H9 (cell line): ENCODE measurements at regions not wholly inside any gene's neighbourhood (a gene's known extent, or its start where the extent isn't known, plus 50 kb on each side); places are given as distances from the start of the nearest gene placed in this dataset.

Experiments used
- DNase-seq: peaks from one replicate; pipeline ENCODE4 v3.0.0-alpha.2; 2017
- H2AFZ ChIP-seq: one replicate; pipeline ENCODE4 v1.6.1; 2013; ENCODE audit warnings: mild to moderate bottlenecking, low read length, control low read depth, moderate library complexity
- H2AK5ac ChIP-seq: 2 replicates; pipeline ENCODE4 v1.6.1; 2013; ENCODE audit warnings: low read length, control low read depth, mixed read lengths; ENCODE audit not compliant: insufficient read length
- H2BK120ac ChIP-seq: one replicate; pipeline ENCODE4 v1.6.1; 2013; ENCODE audit warnings: low read depth, mild to moderate bottlenecking, low read length, control low read depth, inconsistent platforms; ENCODE audit not compliant: poor library complexity, severe bottlenecking
- H2BK12ac ChIP-seq: 2 replicates; pipeline ENCODE4 v1.6.1; 2013; ENCODE audit warnings: low read length, control low read depth, mixed read lengths, low read depth; ENCODE audit not compliant: insufficient read length
- H2BK15ac ChIP-seq: 2 replicates; pipeline ENCODE4 v1.6.1; 2013; ENCODE audit warnings: low read depth, low read length, control low read depth
- H2BK20ac ChIP-seq: one replicate; pipeline ENCODE4 v1.6.1; 2013; ENCODE audit warnings: low read depth, mild to moderate bottlenecking, low read length, control low read depth, inconsistent platforms; ENCODE audit not compliant: poor library complexity, severe bottlenecking
- H2BK5ac ChIP-seq: 2 replicates; pipeline ENCODE4 v1.6.1; 2013; ENCODE audit warnings: low read length, control low read depth, mixed read lengths; ENCODE audit not compliant: insufficient read length
- H3K14ac ChIP-seq: 2 replicates; pipeline ENCODE4 v1.6.1; 2013; ENCODE audit warnings: low read length, control low read depth; ENCODE audit not compliant: insufficient read depth
- H3K18ac ChIP-seq: 2 replicates; pipeline ENCODE4 v1.6.1; 2013; ENCODE audit warnings: low read depth, mild to moderate bottlenecking, mixed read lengths, low read length, control low read depth; ENCODE audit not compliant: insufficient read length
- H3K23ac ChIP-seq: 2 replicates; pipeline ENCODE4 v1.6.1; 2013; ENCODE audit warnings: low read length, control low read depth, mixed read lengths, low read depth; ENCODE audit not compliant: insufficient read length
- H3K23me2 ChIP-seq: 2 replicates; pipeline ENCODE4 v1.6.1; 2013; ENCODE audit warnings: low read depth, mild to moderate bottlenecking, mixed read lengths, low read length, control low read depth; ENCODE audit not compliant: insufficient read length, poor library complexity, severe bottlenecking
- H3K27ac ChIP-seq: 2 replicates; pipeline ENCODE4 v1.5.1; 2013; ENCODE audit warnings: low read length, control low read depth, mixed read lengths, low read depth; ENCODE audit not compliant: insufficient read length
- H3K27me3 ChIP-seq: 2 replicates; pipeline ENCODE4 v1.6.1; 2013; ENCODE audit warnings: low read length, control low read depth, inconsistent platforms; ENCODE audit not compliant: insufficient read depth
- H3K4ac ChIP-seq: 2 replicates; pipeline ENCODE4 v1.6.1; 2013; ENCODE audit warnings: low read depth, mild to moderate bottlenecking, control low read depth, inconsistent platforms, low read length, moderate library complexity
- H3K4me1 ChIP-seq: 2 replicates; pipeline ENCODE4 v1.6.1; 2013; ENCODE audit warnings: low read length, control low read depth, inconsistent platforms; ENCODE audit not compliant: insufficient read depth
- H3K4me2 ChIP-seq: 2 replicates; pipeline ENCODE4 v1.6.1; 2013; ENCODE audit warnings: low read length, control low read depth, mixed read lengths; ENCODE audit not compliant: insufficient read length, insufficient read depth
- H3K56ac ChIP-seq: 2 replicates; pipeline ENCODE4 v1.6.1; 2013; ENCODE audit warnings: low read depth, mild to moderate bottlenecking, mixed read lengths, low read length, control low read depth; ENCODE audit not compliant: insufficient read length
- H3K79me1 ChIP-seq: 2 replicates; pipeline ENCODE4 v1.6.1; 2013; ENCODE audit warnings: low read depth, mild to moderate bottlenecking, moderate library complexity, low read length, control low read depth, inconsistent platforms; ENCODE audit not compliant: insufficient read depth, poor library complexity, severe bottlenecking
- H3K79me2 ChIP-seq: 2 replicates; pipeline ENCODE4 v1.6.1; 2013; ENCODE audit warnings: low read length, control low read depth, inconsistent platforms; ENCODE audit not compliant: insufficient read depth
- H3K9ac ChIP-seq: 2 replicates; pipeline ENCODE4 v1.6.1; 2013; ENCODE audit warnings: low read length, control low read depth, mixed read lengths; ENCODE audit not compliant: insufficient read length; ENCODE audit errors: extremely low read depth
- H3K9me3 ChIP-seq: one replicate; pipeline ENCODE4 v1.6.1; 2013; ENCODE audit warnings: low read depth, low read length, inconsistent platforms; ENCODE audit not compliant: control insufficient read depth
- H3T11ph ChIP-seq: one replicate; pipeline ENCODE4 v1.6.1; 2013; ENCODE audit warnings: mild to moderate bottlenecking, low read length, control low read depth, inconsistent platforms
- H4K20me1 ChIP-seq: one replicate; pipeline ENCODE4 v1.6.1; 2013; ENCODE audit not compliant: control insufficient read depth, insufficient read length, insufficient read depth
- H4K5ac ChIP-seq: 2 replicates; pipeline ENCODE4 v1.6.1; 2013; ENCODE audit warnings: low read depth, mild to moderate bottlenecking, mixed read lengths, low read length, control low read depth; ENCODE audit not compliant: insufficient read length
- H4K8ac ChIP-seq: replicated peaks from 2 replicates; pipeline ENCODE4 v1.6.1; 2013; ENCODE audit warnings: low read length, control low read depth, mixed read lengths, low read depth; ENCODE audit not compliant: insufficient read length
- H4K91ac ChIP-seq: 2 replicates; pipeline ENCODE4 v1.6.1; 2013; ENCODE audit warnings: low read depth, mild to moderate bottlenecking, moderate library complexity, mixed read lengths, low read length, control low read depth; ENCODE audit not compliant: insufficient read length
- H3K27ac Mint-ChIP-seq, 3 experiments: 2 replicates in 2 of 3; 3 replicates in 1 of 3; pipeline ENCODE4 v1.8.0; 2020 to 2021; ENCODE audit warnings: mixed read lengths in 3 of 3, mild to moderate bottlenecking in 1 of 3, moderate library complexity in 1 of 3
- H3K27me3 Mint-ChIP-seq: 2 replicates; pipeline ENCODE4 v1.8.0; 2021; ENCODE audit warnings: low read depth, mild to moderate bottlenecking, moderate library complexity, mixed read lengths
- H3K36me3 Mint-ChIP-seq, 3 experiments: 2 replicates in 2 of 3; 3 replicates in 1 of 3; pipeline ENCODE4 v1.8.0; 2020 to 2021; ENCODE audit warnings: low read depth in 3 of 3, mixed read lengths in 3 of 3; ENCODE audit not compliant: insufficient read depth in 1 of 3
- H3K4me1 Mint-ChIP-seq, 2 experiments: 2 replicates each; pipeline ENCODE4 v1.8.0; 2020; ENCODE audit warnings: mixed read lengths in 2 of 2
- H3K4me3 Mint-ChIP-seq, 2 experiments: 2 replicates in 1 of 2; 3 replicates in 1 of 2; pipeline ENCODE4 v1.8.0; 2020 to 2021; ENCODE audit warnings: mild to moderate bottlenecking in 2 of 2, mixed read lengths in 2 of 2, moderate library complexity in 1 of 2
- H3K9me3 Mint-ChIP-seq, 2 experiments: 2 replicates in 1 of 2; 3 replicates in 1 of 2; pipeline ENCODE4 v1.8.0; 2020; ENCODE audit warnings: mild to moderate bottlenecking in 2 of 2, mixed read lengths in 2 of 2, moderate library complexity in 1 of 2
- WGBS: extraction: QIAGEN DNeasy Blood & Tissue Kit; methylation state at CpG from one replicate; pipeline ENCODE4 v1.1.7; 2013; ENCODE audit warnings: missing lambda C conversion rate, low lambda C conversion rate, mixed read lengths; ENCODE audit not compliant: insufficient read length; ENCODE audit errors: extremely low coverage; 5-methylcytosine and 5-hydroxymethylcytosine counted together
- TF ChIP-seq, protein P1 (sequence below): fragments of 200-600 bp; sonication (generic); conservative IDR thresholded peaks from 3 replicates; pipeline ENCODE4 v1.8.0; 2021; ENCODE audit warnings: antibody characterized with exemption, mild to moderate bottlenecking

DNA sequence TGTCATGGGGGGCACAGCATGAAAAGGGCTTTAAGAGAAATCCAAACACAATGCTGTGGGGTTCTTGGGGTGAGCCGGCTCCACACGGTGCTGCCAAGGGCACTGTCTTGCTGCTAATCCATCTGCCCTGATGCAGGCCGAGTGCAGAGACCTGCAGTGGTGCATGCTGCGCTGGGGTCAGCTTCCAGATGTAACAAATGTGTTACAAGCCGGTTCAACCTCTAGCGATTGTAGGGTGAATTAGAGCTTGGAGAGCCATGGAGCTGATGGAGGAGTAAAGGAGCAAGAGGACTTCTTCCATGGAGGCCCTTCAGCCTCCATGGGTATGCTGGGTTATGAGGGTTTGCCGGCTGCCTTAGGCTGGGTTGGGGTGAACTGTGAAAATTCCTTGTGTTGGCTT, 402.3 kb downstream of the TYW1 start:
- no peak overlapping the region for H2BK120ac ChIP-seq
- no peaks in the 10 kb centered on the region for H3K79me1 ChIP-seq
- TF ChIP-seq, protein P1, sequence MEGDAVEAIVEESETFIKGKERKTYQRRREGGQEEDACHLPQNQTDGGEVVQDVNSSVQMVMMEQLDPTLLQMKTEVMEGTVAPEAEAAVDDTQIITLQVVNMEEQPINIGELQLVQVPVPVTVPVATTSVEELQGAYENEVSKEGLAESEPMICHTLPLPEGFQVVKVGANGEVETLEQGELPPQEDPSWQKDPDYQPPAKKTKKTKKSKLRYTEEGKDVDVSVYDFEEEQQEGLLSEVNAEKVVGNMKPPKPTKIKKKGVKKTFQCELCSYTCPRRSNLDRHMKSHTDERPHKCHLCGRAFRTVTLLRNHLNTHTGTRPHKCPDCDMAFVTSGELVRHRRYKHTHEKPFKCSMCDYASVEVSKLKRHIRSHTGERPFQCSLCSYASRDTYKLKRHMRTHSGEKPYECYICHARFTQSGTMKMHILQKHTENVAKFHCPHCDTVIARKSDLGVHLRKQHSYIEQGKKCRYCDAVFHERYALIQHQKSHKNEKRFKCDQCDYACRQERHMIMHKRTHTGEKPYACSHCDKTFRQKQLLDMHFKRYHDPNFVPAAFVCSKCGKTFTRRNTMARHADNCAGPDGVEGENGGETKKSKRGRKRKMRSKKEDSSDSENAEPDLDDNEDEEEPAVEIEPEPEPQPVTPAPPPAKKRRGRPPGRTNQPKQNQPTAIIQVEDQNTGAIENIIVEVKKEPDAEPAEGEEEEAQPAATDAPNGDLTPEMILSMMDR = no peak
- H3K4me2 ChIP-seq = no peak overlapping the region
- H3K9me3 Mint-ChIP-seq = peaks cover 17 to 22% of the 10 kb centered on the region in 2 experiments
- no peaks in the 10 kb centered on the region for H3K4me1 ChIP-seq
- H3K27me3 ChIP-seq = no peaks in the 10 kb centered on the region
- no peak overlapping the region for H2BK20ac ChIP-seq
- peaks cover 2 to 32% (median 2%) of the 10 kb centered on the region in 3 experiments; a peak in 4 of 7 replicates for H3K36me3 Mint-ChIP-seq
- H2BK5ac ChIP-seq = no peak overlapping the region
- H3K4me1 Mint-ChIP-seq = peaks cover 4 to 6% of the 10 kb centered on the region in 2 experiments; a peak in 2 of 4 replicates
- no peaks in the 10 kb centered on the region for H3K23me2 ChIP-seq
- no peak overlapping the region for H4K91ac ChIP-seq
- H3K23ac ChIP-seq = no peak overlapping the region
- H3K14ac ChIP-seq = no peak overlapping the region; the same call in 1 of the 2 replicates
- no peak overlapping the region for H3K4me3 Mint-ChIP-seq
- H3T11ph ChIP-seq = no peak overlapping the region
- DNase-seq = no peak
- H3K27ac Mint-ChIP-seq = no peak overlapping the region; a peak in 1 of 7 replicates
- H3K27me3 Mint-ChIP-seq = no peaks in the 10 kb centered on the region; the same call in 1 of the 2 replicates
- no CpG with 5 or more reads among the region's 7 CpGs for WGBS
- H3K4ac ChIP-seq = no peak overlapping the region
- no peak overlapping the region for H4K8ac ChIP-seq
- no peak overlapping the region for H2BK12ac ChIP-seq
- H2AK5ac ChIP-seq = no peak overlapping the region
- no peak overlapping the region for H3K27ac ChIP-seq
- no peak overlapping the region for H2BK15ac ChIP-seq
- H2AFZ ChIP-seq = no peak overlapping the region
- no peaks in the 10 kb centered on the region for H4K20me1 ChIP-seq
- no peak overlapping the region for H3K9ac ChIP-seq
- H4K5ac ChIP-seq = no peak overlapping the region
- H3K9me3 ChIP-seq = peaks cover 8% of the 10 kb centered on the region
- no peaks in the 10 kb centered on the region; the same call in 1 of the 2 replicates for H3K79me2 ChIP-seq
- H3K18ac ChIP-seq = no peak overlapping the region
- no peak overlapping the region for H3K56ac ChIP-seq
